Activated CD4-positive, alpha-beta T cell treated with anti-CD3 and anti-CD28 coated beads, Interleukin-2, amount 50 U/mL, for 48 hours (primary cell): ENCODE measurements at regions not wholly inside any gene's neighbourhood (a gene's known extent, or its start where the extent isn't known, plus 50 kb on each side); places are given as distances from the start of the nearest gene placed in this dataset.

Experiments used
- DNase-seq, 2 experiments: peaks; one replicate each; pipeline ENCODE4 v3.0.0-alpha.2; 2020

GRCh38 chr10:108147346-108147745, 982.8 kb upstream of the SORCS1 start:
- DNase-seq: no peak

DNA sequence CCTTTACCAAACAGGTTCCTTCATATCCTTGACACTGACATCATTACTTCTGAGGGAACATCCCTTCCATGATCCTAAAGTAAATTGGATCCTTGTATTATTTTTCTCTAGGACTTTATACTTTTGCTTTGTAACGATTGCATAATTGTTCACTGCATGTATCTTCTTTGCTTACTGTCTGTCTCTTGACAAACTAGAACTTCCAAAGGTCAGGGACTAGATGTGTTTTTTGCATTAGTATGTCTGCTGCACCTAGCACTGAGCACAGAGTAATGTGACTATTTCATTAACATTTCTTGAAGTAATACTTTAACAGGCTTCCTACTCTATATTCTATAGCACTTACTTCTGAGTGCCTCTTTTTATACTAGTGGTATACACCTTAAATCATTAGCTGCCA, 976.6 kb upstream of the SORCS1 start:
- no peak for DNase-seq

DNA sequence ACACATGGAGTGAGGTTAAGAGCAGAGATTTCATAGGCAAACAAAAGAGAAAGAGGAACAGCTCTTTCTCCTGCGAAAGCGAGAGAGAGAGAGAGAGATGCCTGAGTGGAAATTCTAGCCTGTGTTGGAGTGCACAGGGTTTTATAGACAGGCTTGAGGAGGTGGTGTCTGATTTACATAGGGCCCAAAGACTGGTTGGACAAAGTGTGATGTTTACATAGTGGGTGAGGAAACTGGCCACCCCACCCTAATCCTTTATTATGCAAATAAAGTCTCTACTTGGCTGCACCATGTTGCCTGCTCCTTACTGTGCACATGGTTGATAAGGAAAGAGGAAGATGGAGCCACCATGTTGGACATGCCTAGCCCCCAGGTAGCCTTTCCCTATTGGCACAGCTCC, 967.8 kb upstream of the SORCS1 start:
- no peak for DNase-seq

DNA sequence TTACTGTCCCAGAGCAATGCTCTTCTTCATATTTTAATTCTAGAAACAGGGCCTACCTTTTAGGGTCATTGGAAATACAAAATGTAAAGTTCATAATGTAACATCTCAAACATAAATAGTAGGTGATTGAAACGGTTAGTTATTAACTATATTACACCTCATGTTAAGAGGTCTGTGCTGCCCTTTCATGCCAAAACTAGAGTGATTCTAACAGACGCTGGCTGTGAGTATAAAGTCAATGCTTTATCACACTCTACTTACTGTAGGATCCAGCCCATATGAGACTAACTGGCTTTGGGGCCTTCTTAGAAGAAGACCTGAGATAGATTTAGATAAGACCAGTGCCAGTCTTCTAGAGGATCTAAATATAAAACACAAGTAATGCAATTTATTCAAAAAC, 966.1 kb upstream of the SORCS1 start:
- DNase-seq: no peak

- DNase-seq: no peak
These were observed 947.7 kb upstream of the SORCS1 start for GRCh38 chr10:108112218-108112617.

DNA sequence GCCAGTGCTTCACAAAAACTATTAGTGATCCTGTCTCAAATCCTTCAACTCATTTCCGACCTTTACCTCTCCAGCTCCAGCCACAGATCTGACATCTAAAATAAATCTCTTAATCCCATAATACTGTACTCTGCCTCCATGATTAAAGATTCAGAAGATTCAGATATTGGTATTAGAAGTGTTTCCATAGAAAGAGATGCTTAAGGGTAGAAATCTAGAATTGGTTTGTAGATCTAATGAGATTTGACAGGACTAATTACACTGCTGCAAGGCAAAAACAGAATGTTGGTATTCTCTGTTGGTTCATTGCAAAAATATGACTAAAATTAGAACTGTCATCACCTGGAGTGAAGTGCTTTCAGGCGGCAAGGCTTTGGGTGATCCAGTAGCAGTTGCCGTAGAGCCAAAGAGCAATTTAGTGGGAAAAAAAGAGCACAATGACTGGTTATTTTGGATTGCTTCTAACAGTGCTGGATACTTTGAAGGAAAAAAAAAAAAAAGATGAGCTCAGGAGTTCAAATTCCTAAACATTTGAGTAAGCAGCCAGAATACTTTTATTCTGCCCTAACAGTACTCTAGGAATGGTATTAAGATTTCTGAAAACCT, 940.1 kb upstream of the SORCS1 start:
- DNase-seq: no peak

- DNase-seq: no peak
These were observed 932.8 kb upstream of the SORCS1 start for GRCh38 chr10:108097258-108097657.

DNA sequence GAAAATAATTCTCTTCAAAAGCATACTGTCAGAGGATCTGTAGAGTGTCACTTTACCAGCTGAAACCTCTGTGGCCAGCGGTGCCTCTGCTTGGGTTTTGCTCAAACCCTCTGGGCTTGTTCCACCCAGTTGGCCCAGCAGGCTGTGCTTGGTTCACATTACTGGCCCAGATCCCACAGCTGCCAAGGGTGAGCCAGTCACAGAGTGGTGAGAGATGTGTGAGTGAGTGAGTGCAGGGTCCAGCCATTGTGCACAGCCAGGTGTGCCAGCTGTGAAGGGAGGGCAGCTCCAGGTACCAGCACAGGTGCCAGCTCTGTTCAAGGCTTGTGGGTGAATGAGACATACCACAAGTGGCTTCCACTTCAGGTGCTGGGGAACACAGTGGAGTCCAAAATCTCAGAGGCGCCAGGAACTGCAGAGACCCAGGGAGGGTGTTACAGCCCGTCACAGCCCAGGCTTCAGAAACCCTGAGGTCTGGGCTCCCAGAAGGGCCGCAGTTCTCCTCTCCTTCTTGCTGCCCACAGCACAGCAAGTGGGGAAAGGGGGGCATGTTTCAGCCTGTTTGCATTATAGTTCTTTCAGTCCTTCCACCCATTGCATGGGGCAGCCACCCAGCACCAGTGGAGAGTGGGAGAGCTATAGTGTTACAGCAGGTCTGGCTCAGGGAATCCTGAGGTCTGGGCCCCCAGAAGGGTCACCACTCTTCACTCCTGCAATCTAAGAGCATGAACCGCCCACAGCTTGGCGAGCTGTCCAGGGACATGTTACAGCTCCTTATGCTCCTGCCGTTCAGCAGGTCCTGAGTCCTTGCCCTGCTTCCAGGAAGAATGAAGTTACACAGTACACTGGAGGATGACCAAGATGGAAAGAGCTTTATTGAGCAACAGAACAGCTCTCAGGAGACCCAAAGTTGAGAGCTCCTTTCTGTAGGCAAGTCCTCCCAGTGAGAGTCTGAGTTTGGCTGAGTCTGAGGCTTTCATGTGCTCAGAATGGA, 931.7 kb upstream of the SORCS1 start:
- DNase-seq: no peak

GRCh38 chr10:108090476-108091215, 926.1 kb upstream of the SORCS1 start:
- no peak for DNase-seq

DNA sequence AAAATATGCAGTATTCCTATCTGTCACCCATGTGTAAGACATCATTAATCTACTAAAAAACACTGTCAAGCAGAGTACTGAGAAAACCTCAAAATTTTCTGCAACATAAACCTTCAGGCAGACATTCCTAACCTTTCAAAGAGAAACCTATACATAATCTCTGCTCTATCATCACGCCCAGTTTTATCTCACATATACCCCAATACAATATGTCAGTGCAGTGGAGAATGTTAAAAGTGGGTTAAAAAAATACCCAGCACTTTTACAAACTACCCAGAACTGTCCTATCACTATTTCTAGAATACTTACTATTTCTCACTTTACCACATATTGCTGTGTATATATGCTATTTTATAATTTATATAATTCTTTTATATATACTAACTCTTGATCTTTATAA, 922.0 kb upstream of the SORCS1 start:
- no peak for DNase-seq

DNA sequence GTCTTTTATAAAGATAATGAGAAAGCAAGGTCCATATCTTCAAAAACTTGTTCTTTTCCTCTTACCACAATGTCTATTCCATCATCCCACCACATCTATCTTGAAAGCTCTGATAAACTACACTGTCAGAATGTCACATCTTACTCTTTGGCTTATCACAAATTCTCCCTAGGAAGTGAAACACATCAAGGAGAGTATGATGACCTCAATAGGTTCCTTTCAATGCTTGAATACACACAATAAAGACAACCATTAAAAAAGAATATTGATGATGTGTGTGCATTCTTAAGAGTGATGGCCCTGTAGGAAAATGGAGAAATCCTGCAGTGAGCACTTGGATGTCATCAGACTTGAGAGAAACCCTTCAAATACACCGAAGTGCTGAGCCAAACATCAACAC, 918.1 kb upstream of the SORCS1 start:
- DNase-seq: no peak

DNA sequence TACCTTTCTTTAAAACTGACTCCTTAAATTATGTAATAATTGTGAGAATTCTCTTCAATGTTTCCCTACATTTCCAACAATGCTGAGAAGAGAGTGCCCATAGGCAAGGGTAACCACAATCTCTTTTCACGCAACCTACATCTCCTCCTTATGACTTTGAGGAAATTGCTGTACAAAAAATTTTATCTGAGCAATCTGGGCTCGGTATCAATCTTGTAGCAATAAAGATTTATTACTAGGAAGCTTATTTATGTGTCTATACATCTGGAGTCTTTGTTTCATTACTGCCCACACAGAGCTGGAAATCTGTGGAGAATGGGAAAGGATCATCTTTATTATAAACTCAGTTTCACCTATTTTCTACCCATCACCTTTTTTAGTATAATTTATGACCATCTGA, 913.8 kb upstream of the SORCS1 start:
- no peak for DNase-seq

GRCh38 chr10:108072466-108072865, 908.0 kb upstream of the SORCS1 start:
- DNase-seq: no peak

DNA sequence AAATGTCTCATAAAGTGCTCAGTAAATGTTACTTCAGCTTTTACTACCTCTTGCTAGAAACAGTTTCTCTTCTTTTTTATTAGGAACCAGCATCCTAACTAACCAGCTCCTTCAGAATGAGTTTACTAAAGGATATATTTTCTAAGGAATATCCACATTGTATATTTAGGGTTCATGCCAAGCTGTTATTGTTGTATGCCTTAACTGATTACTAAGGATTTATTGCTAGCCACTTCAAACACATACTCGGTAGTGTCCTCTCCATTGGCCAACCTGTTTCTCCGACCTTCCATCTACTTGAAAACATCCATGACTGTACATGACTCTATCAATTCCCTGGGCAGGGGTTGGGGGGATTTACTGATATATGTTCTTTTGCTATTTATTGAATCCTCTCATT, 906.3 kb upstream of the SORCS1 start:
- no peak for DNase-seq

- no peak for DNase-seq
These were observed 904.6 kb upstream of the SORCS1 start for GRCh38 chr10:108069096-108069495.

- no peak for DNase-seq
These were observed 900.3 kb upstream of the SORCS1 start for GRCh38 chr10:108064746-108065260.

- DNase-seq: no peak
These were observed 895.7 kb upstream of the SORCS1 start for GRCh38 chr10:108060246-108060645.

GRCh38 chr10:108055506-108055905, 891.0 kb upstream of the SORCS1 start:
- DNase-seq: no peak

DNA sequence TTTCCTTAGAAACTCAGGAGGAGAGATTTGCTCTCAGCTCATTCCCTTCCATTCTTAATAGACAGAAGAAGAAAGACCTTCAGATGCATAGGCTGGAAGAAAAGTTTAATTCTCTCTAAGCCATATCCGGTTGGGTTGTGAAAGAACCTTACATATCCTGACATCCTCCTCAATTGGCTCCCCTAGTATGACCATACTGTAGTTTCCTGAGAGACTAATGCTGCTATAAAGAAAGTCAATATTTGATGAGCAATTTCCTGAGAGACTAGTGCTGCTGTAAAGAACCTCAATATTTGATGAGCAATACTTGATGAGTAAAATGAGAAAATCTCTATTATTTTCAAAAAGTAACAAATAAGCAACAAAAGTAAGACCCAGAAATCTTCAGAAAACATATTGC, 888.5 kb upstream of the SORCS1 start:
- no peak for DNase-seq

GRCh38 chr10:108051218-108051617, 886.7 kb upstream of the SORCS1 start:
- no peak for DNase-seq

DNA sequence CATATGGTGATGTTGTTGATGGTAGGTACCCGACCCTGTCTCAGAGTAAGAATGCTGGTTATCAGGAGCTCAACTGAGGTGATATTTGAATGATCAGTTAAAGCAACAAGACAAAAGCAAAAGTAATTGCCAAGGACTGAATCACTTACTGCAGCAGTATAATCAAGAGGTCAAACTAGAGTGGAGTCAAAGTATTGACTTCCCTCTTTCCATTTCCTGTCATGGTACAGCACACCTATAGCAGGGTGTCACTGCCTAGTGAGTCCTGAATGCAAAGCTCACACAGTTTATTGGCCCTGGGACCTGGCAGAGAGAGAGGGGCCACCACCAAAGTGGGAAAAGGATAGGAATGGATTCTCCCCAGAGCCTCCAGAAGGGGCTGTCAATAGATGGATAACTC, 886.1 kb upstream of the SORCS1 start:
- no peak for DNase-seq

DNA sequence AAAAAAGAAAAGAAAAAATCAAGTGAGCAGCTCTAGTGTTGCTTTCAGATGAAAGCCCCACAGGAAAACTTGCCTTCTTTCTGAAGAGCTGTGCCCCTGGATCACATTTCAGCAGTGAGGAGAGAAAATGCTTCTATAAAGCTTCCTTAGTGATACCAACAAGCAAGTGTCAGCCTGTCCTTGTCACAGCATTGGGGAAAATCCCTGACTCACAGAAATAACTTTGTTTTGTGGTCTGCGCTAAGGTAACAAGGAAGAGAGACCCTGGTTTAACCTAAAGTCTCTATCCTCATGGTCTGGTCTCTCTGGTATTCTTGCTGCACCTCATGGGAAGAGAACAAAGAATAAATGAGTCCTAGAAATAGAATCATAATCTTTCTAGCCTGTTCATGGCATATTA, 885.2 kb upstream of the SORCS1 start:
- no peak for DNase-seq

GRCh38 chr10:108048898-108049297, 884.4 kb upstream of the SORCS1 start:
- no peak for DNase-seq
